GM12872 (cell line): ENCODE measurements at regions not wholly inside any gene's neighbourhood (a gene's known extent, or its start where the extent isn't known, plus 50 kb on each side); places are given as distances from the start of the nearest gene placed in this dataset.

Experiments used
- CTCF ChIP-seq: IDR thresholded peaks from 3 replicates; pipeline ENCODE4 v1.5.1; 2011; ENCODE audit warnings: low read depth, mild to moderate bottlenecking, low read length, moderate library complexity; ENCODE audit not compliant: insufficient read depth

GRCh38 chr2:18238209-18238608 lies 322.2 kb downstream of the RDH14 start:
- TF ChIP-seq CTCF, result no peak

GRCh38 chr2:18237298-18237697 lies 323.2 kb downstream of the RDH14 start:
- no peak for TF ChIP-seq CTCF

- TF ChIP-seq CTCF, result no peak
These were observed 327.6 kb downstream of the RDH14 start for GRCh38 chr2:18232731-18233438.

GRCh38 chr2:18230668-18231067 lies 329.8 kb downstream of the RDH14 start:
- no peak for TF ChIP-seq CTCF

- TF ChIP-seq CTCF, result 0 out of 3 replicates have a peak, but pooled peaks have one; percentile 7
These were observed 340.8 kb downstream of the RDH14 start for GRCh38 chr2:18219676-18220075.

GRCh38 chr2:18218160-18218933 lies 339.9 kb downstream of the KCNS3 start:
- TF ChIP-seq CTCF, result no peak

GRCh38 chr2:18214936-18215335 lies 336.5 kb downstream of the KCNS3 start:
- no peak for TF ChIP-seq CTCF
